ENCODE measurements at regions not wholly inside any gene's neighbourhood (a gene's known extent, or its start where the extent isn't known, plus 50 kb on each side); places are given as distances from the start of the nearest gene placed in this dataset.

DNA sequence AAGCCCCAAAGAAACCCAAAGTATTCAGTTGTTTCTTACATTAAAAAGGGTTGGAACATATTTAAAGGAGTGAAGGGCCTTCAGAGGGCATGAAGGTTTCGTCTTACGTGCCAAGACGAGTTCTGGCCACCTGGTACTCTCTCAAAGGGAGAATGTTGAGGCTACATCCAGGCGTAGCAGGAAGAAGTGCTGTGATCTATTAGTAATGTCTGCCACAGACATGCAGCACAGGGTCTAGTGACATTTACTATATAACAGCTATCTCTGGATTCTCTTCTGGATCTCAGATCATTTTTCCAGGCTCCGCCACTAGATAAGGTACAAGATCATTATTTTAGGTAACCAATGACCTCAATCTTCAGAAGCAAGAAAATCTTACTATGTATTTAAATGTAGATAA lies 76.5 kb upstream of the ARID5B start:
- Histone ChIP-seq H3K27me3 (ENCODE audit: control insufficient read depth, insufficient read depth, low read length) (no peaks in the 10 kb centered on the region), H2BK20ac (ENCODE audit: low read depth, low read length) (no peak overlapping the region), H3K4ac (ENCODE audit: low read depth, low read length) (no peak overlapping the region; the same call in 1 of the 2 replicates), H2BK120ac (ENCODE audit: low read depth, low read length) (no peak overlapping the region), H2AK9ac (replicated peaks; ENCODE audit: low read depth, low read length, poor library complexity) (no peak overlapping the region), H3K4me3 (ENCODE audit: insufficient read depth, low read depth, low read length) (no peak overlapping the region), H3K9me3 (ENCODE audit: control insufficient read depth, insufficient read depth, low read length) (no peaks in the 10 kb centered on the region), H2BK5ac (ENCODE audit: low read depth, low read length, poor library complexity, severe bottlenecking) (no peak overlapping the region), H3K9me1 (ENCODE audit: insufficient read depth, low read length) (peaks cover 8% of the 10 kb centered on the region), H3K9ac (ENCODE audit: low read depth, low read length) (no peak overlapping the region), H4K8ac (ENCODE audit: low read depth in 2 of 2, low read length in 2 of 2) (no peak overlapping the region), H3K56ac (ENCODE audit: extremely low read depth, insufficient read depth, low read length) (no peak overlapping the region), H3K79me1 (ENCODE audit: low read depth in 1 of 2, low read length in 2 of 2) (no peaks in the 10 kb centered on the region), H3K27ac (ENCODE audit: insufficient read depth, low read length) (no peak overlapping the region), H4K91ac (ENCODE audit: insufficient read depth, low read depth, low read length) (no peak overlapping the region), H3K4me1 (ENCODE audit: control insufficient read depth, insufficient read depth, low read length) (peaks cover 2% of the 10 kb centered on the region; the same call in 1 of the 2 replicates), H2AFZ (replicated peaks; ENCODE audit: low read length, poor library complexity) (no peak overlapping the region), H3K14ac (replicated peaks; ENCODE audit: low read depth, low read length) (no peak overlapping the region), H2BK15ac (ENCODE audit: low read depth, low read length) (no peak overlapping the region), H3K23ac (ENCODE audit: low read depth, low read length) (no peak overlapping the region), H3K18ac (ENCODE audit: low read depth, low read length) (0 out of 2 replicates have a peak overlapping the region, but pooled peaks have one; percentile 18), H2AK5ac (ENCODE audit: low read depth, low read length) (no peak overlapping the region), H3K4me2 (ENCODE audit: low read depth, low read length) (no peak overlapping the region), H4K5ac (ENCODE audit: low read depth, low read length) (no peak overlapping the region), H4K20me1 (ENCODE audit: insufficient read depth, low read length) (no peaks in the 10 kb centered on the region), H3K36me3 (ENCODE audit: control insufficient read depth, insufficient read depth, low read length) (no peaks in the 10 kb centered on the region)
- in situ Hi-C loops (cut with MboI; ENCODE audit: low sequenced_read_pairs): no loop called here
- no TSS peak for BruUV-seq (replicated peaks)
- ChIA-PET POLR2A (ENCODE audit: unreplicated experiment) (no interaction called here), CTCF (interaction anchor here (0.6 kb wide), 1 partner anchor 61 kb away, joined by 3 read pairs; no protein-coding TSS in a partner anchor)
- dilution Hi-C loops (cut with HindIII; ENCODE audit: low sequenced_read_pairs, unreplicated experiment): no loop called here
- no peak for DNase-seq
- WGBS, 2 experiments (ENCODE audit: extremely low coverage in 2 of 2, insufficient read length in 1 of 2): no CpG with 5 or more reads among the region's 5 CpGs
- intact Hi-C loops (cut with micrococcal nuclease): loop anchor here (5.0 kb wide), 1 partner anchor 63 kb away; no protein-coding TSS in a partner anchor
- ATAC-seq (ENCODE audit: low read depth): no peak
- TF ChIP-seq MAFK (IDR thresholded peaks at IDR 0.05; ENCODE audit: low read depth, low read length): no peak
- TF ChIP-seq FOS (IDR thresholded peaks at IDR 0.05; ENCODE audit: low read depth, low read length): no peak
- TF ChIP-seq, protein P1, sequence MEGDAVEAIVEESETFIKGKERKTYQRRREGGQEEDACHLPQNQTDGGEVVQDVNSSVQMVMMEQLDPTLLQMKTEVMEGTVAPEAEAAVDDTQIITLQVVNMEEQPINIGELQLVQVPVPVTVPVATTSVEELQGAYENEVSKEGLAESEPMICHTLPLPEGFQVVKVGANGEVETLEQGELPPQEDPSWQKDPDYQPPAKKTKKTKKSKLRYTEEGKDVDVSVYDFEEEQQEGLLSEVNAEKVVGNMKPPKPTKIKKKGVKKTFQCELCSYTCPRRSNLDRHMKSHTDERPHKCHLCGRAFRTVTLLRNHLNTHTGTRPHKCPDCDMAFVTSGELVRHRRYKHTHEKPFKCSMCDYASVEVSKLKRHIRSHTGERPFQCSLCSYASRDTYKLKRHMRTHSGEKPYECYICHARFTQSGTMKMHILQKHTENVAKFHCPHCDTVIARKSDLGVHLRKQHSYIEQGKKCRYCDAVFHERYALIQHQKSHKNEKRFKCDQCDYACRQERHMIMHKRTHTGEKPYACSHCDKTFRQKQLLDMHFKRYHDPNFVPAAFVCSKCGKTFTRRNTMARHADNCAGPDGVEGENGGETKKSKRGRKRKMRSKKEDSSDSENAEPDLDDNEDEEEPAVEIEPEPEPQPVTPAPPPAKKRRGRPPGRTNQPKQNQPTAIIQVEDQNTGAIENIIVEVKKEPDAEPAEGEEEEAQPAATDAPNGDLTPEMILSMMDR (conservative IDR thresholded peaks at IDR 0.05; ENCODE audit: low read depth, low read length): no peak
- no peak for TF ChIP-seq SMC3 (IDR thresholded peaks at IDR 0.05; ENCODE audit: low read depth, low read length)
- TF ChIP-seq MAZ (IDR thresholded peaks at IDR 0.05; ENCODE audit: borderline replicate concordance, low read depth, low read length): no peak
- TF ChIP-seq NFE2L2 (IDR thresholded peaks at IDR 0.05; ENCODE audit: low read depth, low read length): no peak
- TF ChIP-seq MXI1 (IDR thresholded peaks at IDR 0.05; ENCODE audit: borderline replicate concordance, low read depth, low read length): no peak
- TF ChIP-seq, protein P2, sequence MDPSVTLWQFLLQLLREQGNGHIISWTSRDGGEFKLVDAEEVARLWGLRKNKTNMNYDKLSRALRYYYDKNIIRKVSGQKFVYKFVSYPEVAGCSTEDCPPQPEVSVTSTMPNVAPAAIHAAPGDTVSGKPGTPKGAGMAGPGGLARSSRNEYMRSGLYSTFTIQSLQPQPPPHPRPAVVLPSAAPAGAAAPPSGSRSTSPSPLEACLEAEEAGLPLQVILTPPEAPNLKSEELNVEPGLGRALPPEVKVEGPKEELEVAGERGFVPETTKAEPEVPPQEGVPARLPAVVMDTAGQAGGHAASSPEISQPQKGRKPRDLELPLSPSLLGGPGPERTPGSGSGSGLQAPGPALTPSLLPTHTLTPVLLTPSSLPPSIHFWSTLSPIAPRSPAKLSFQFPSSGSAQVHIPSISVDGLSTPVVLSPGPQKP (IDR thresholded peaks at IDR 0.05; ENCODE audit: borderline replicate concordance, low read depth, low read length): no peak
- no peak for TF ChIP-seq RAD21 (IDR thresholded peaks at IDR 0.05; ENCODE audit: low read length)
- no peak for TF ChIP-seq CEBPB (IDR thresholded peaks at IDR 0.05; ENCODE audit: low read depth, low read length)
- no peak for TF ChIP-seq RCOR1 (IDR thresholded peaks at IDR 0.05; ENCODE audit: insufficient replicate concordance, low read length)
